SK-N-SH (cell line): ENCODE measurements at regions not wholly inside any gene's neighbourhood (a gene's known extent, or its start where the extent isn't known, plus 50 kb on each side); places are given as distances from the start of the nearest gene placed in this dataset.

ENCODE experiments used
- REST ChIP-seq: IDR thresholded peaks from 2 replicates; pipeline ENCODE4 v1.6.1; 2012; ENCODE audit warnings: mild to moderate bottlenecking, low read depth, low read length, moderate library complexity

- no peak for TF ChIP-seq REST
Observed at GRCh38 chr3:135915206-135915605, 50.3 kb upstream of the PPP2R3A start (continued).
